HepG2 (cell line): ENCODE measurements at regions not wholly inside any gene's neighbourhood (a gene's known extent, or its start where the extent isn't known, plus 50 kb on each side); places are given as distances from the start of the nearest gene placed in this dataset.

ENCODE experiments used
- CERS6 ChIP-seq: sonication (generic); formaldehyde crosslinking; IDR thresholded peaks from 2 replicates; pipeline ENCODE4 v1.5.0; 2020; ENCODE audit warnings: missing genetic modification reagents
- MIER2 ChIP-seq: IDR thresholded peaks from 2 replicates; pipeline ENCODE4 v1.6.1; 2016; ENCODE audit warnings: missing biosample characterization, missing genetic modification reagents
- MIXL1 ChIP-seq: IDR thresholded peaks from 2 replicates; pipeline ENCODE4 v1.6.1; 2016
- MTA1 ChIP-seq: sonication (generic); formaldehyde crosslinking; IDR thresholded peaks from 2 replicates; pipeline ENCODE4 v1.4.0; 2020; ENCODE audit warnings: missing genetic modification reagents, mild to moderate bottlenecking, borderline replicate concordance
- STAG1 ChIP-seq: sonication (generic); formaldehyde crosslinking; IDR thresholded peaks from 2 replicates; pipeline ENCODE4 v1.4.0; 2020; ENCODE audit warnings: missing genetic modification reagents
- TBP ChIP-seq: sonication (generic); formaldehyde crosslinking; IDR thresholded peaks from 2 replicates; pipeline ENCODE4 v1.5.0; 2020; ENCODE audit warnings: missing genetic modification reagents
- ZMYM4 ChIP-seq: sonication (generic); formaldehyde crosslinking; IDR thresholded peaks from 2 replicates; pipeline ENCODE4 v1.8.1; 2023; ENCODE audit warnings: mild to moderate bottlenecking, missing genetic modification reagents
- ZNF576 ChIP-seq: sonication (generic); formaldehyde crosslinking; IDR thresholded peaks from 2 replicates; pipeline ENCODE4 v1.4.0; 2020; ENCODE audit warnings: mild to moderate bottlenecking, missing genetic modification reagents
- TF ChIP-seq, protein P1 (sequence below): sonication (generic); formaldehyde crosslinking; IDR thresholded peaks from one replicate; pipeline ENCODE4 v1.5.1; 2020; ENCODE audit warnings: mild to moderate bottlenecking, missing genetic modification reagents; ENCODE audit errors: not compliant biosample characterization
- TF ChIP-seq, protein P2 (sequence below): sonication (generic); formaldehyde crosslinking; IDR thresholded peaks from 2 replicates; pipeline ENCODE4 v1.4.0; 2020; ENCODE audit warnings: mild to moderate bottlenecking, missing genetic modification reagents
- TF ChIP-seq, protein P3 (sequence below): sonication (generic); formaldehyde crosslinking; IDR thresholded peaks from 2 replicates; pipeline ENCODE4 v1.5.0; 2020; ENCODE audit warnings: mild to moderate bottlenecking, missing genetic modification reagents, borderline replicate concordance

DNA sequence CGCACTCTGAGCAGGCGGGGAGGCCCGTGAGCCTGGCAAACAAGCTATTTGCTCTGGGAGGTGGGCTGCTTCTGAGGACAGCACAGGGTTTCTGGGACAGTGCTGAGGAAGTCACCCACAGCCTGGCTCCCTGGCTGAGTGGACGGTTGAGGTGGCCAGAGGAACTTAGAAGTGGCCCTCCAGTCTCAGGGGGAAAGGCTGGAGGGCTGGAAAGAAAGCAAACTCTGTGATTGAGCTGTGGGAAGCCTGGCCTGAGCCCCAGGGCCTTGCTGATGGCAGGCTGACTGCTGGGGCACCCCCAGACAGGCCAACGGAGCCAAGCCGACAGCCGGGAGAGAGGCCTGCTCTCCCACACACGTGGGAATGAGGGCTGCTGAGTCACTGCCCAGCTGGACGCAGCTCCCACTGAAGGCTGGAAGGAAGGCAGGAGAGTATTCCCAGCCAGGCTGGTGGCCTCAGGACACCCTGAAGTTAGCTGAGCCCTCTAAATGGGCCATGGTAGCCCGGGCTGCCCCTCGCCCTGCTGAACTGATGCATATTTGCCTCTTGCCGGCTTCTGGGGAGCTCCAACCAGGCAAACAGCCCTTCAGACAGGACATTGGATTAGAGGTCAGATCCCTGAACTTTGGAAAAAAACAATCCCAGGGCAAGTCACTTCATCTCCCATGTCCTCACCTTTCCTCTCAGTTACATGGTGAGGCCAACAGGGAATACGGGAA, 98.0 kb upstream of the TLE3 start (continued):
- TF ChIP-seq, protein P1, sequence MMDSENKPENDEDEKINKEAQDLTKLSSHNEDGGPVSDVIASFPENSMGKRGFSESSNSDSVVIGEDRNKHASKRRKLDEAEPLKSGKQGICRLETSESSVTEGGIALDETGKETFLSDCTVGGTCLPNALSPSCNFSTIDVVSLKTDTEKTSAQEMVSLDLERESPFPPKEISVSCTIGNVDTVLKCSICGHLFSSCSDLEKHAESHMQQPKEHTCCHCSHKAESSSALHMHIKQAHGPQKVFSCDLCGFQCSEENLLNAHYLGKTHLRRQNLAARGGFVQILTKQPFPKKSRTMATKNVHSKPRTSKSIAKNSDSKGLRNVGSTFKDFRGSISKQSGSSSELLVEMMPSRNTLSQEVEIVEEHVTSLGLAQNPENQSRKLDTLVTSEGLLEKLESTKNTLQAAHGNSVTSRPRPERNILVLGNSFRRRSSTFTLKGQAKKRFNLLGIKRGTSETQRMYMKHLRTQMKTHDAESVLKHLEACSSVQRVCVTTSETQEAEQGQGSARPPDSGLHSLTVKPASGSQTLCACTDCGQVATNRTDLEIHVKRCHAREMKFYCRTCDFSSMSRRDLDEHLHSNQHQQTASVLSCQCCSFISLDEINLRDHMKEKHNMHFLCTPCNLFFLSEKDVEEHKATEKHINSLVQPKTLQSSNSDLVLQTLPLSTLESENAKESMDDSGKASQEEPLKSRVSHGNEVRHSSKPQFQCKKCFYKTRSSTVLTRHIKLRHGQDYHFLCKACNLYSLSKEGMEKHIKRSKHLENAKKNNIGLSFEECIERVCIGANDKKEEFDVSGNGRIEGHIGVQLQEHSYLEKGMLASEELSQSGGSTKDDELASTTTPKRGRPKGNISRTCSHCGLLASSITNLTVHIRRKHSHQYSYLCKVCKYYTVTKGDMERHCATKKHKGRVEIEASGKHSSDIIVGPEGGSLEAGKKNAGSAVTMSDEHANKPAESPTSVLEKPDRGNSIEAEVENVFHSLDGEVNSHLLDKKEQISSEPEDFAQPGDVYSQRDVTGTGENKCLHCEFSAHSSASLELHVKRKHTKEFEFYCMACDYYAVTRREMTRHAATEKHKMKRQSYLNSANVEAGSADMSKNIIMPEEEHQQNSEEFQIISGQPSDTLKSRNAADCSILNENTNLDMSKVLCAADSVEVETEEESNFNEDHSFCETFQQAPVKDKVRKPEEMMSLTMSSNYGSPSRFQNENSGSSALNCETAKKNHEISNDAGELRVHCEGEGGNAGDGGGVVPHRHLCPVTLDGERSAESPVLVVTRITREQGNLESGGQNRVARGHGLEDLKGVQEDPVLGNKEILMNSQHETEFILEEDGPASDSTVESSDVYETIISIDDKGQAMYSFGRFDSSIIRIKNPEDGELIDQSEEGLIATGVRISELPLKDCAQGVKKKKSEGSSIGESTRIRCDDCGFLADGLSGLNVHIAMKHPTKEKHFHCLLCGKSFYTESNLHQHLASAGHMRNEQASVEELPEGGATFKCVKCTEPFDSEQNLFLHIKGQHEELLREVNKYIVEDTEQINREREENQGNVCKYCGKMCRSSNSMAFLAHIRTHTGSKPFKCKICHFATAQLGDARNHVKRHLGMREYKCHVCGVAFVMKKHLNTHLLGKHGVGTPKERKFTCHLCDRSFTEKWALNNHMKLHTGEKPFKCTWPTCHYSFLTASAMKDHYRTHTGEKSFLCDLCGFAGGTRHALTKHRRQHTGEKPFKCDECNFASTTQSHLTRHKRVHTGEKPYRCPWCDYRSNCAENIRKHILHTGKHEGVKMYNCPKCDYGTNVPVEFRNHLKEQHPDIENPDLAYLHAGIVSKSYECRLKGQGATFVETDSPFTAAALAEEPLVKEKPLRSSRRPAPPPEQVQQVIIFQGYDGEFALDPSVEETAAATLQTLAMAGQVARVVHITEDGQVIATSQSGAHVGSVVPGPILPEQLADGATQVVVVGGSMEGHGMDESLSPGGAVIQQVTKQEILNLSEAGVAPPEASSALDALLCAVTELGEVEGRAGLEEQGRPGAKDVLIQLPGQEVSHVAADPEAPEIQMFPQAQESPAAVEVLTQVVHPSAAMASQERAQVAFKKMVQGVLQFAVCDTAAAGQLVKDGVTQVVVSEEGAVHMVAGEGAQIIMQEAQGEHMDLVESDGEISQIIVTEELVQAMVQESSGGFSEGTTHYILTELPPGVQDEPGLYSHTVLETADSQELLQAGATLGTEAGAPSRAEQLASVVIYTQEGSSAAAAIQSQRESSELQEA = no peak
- TF ChIP-seq ZMYM4 (CRISPR knock-in tag) (0 out of 2 replicates have a peak, but pooled peaks have one; percentile 31), ZNF576 (CRISPR knock-in tag) (no peak), TBP (no peak), MIXL1 (CRISPR knock-in tag) (no peak), STAG1 (CRISPR knock-in tag) (no peak), CERS6 (CRISPR knock-in tag) (no peak), MIER2 (CRISPR knock-in tag) (no peak), MTA1 (no peak)
- TF ChIP-seq, protein P2, sequence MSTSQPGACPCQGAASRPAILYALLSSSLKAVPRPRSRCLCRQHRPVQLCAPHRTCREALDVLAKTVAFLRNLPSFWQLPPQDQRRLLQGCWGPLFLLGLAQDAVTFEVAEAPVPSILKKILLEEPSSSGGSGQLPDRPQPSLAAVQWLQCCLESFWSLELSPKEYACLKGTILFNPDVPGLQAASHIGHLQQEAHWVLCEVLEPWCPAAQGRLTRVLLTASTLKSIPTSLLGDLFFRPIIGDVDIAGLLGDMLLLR (CRISPR knock-in tag) = no peak
- TF ChIP-seq, protein P3, sequence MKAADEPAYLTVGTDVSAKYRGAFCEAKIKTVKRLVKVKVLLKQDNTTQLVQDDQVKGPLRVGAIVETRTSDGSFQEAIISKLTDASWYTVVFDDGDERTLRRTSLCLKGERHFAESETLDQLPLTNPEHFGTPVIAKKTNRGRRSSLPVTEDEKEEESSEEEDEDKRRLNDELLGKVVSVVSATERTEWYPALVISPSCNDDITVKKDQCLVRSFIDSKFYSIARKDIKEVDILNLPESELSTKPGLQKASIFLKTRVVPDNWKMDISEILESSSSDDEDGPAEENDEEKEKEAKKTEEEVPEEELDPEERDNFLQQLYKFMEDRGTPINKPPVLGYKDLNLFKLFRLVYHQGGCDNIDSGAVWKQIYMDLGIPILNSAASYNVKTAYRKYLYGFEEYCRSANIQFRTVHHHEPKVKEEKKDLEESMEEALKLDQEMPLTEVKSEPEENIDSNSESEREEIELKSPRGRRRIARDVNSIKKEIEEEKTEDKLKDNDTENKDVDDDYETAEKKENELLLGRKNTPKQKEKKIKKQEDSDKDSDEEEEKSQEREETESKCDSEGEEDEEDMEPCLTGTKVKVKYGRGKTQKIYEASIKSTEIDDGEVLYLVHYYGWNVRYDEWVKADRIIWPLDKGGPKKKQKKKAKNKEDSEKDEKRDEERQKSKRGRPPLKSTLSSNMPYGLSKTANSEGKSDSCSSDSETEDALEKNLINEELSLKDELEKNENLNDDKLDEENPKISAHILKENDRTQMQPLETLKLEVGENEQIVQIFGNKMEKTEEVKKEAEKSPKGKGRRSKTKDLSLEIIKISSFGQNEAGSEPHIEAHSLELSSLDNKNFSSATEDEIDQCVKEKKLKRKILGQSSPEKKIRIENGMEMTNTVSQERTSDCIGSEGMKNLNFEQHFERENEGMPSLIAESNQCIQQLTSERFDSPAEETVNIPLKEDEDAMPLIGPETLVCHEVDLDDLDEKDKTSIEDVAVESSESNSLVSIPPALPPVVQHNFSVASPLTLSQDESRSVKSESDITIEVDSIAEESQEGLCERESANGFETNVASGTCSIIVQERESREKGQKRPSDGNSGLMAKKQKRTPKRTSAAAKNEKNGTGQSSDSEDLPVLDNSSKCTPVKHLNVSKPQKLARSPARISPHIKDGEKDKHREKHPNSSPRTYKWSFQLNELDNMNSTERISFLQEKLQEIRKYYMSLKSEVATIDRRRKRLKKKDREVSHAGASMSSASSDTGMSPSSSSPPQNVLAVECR (CRISPR knock-in tag) = peak; percentile 49; the same call in 1 of the 2 replicates
